H9 (cell line): ENCODE measurements at regions not wholly inside any gene's neighbourhood (a gene's known extent, or its start where the extent isn't known, plus 50 kb on each side); places are given as distances from the start of the nearest gene placed in this dataset.

Experiments used
- DNase-seq: peaks from one replicate; pipeline ENCODE4 v3.0.0-alpha.2; 2017
- H2AFZ ChIP-seq: one replicate; pipeline ENCODE4 v1.6.1; 2013; ENCODE audit warnings: mild to moderate bottlenecking, low read length, control low read depth, moderate library complexity
- H2AK5ac ChIP-seq: 2 replicates; pipeline ENCODE4 v1.6.1; 2013; ENCODE audit warnings: low read length, control low read depth, mixed read lengths; ENCODE audit not compliant: insufficient read length
- H2BK120ac ChIP-seq: one replicate; pipeline ENCODE4 v1.6.1; 2013; ENCODE audit warnings: low read depth, mild to moderate bottlenecking, low read length, control low read depth, inconsistent platforms; ENCODE audit not compliant: poor library complexity, severe bottlenecking
- H2BK12ac ChIP-seq: 2 replicates; pipeline ENCODE4 v1.6.1; 2013; ENCODE audit warnings: low read length, control low read depth, mixed read lengths, low read depth; ENCODE audit not compliant: insufficient read length
- H2BK15ac ChIP-seq: 2 replicates; pipeline ENCODE4 v1.6.1; 2013; ENCODE audit warnings: low read depth, low read length, control low read depth
- H2BK20ac ChIP-seq: one replicate; pipeline ENCODE4 v1.6.1; 2013; ENCODE audit warnings: low read depth, mild to moderate bottlenecking, low read length, control low read depth, inconsistent platforms; ENCODE audit not compliant: poor library complexity, severe bottlenecking
- H2BK5ac ChIP-seq: 2 replicates; pipeline ENCODE4 v1.6.1; 2013; ENCODE audit warnings: low read length, control low read depth, mixed read lengths; ENCODE audit not compliant: insufficient read length
- H3K14ac ChIP-seq: 2 replicates; pipeline ENCODE4 v1.6.1; 2013; ENCODE audit warnings: low read length, control low read depth; ENCODE audit not compliant: insufficient read depth
- H3K18ac ChIP-seq: 2 replicates; pipeline ENCODE4 v1.6.1; 2013; ENCODE audit warnings: low read depth, mild to moderate bottlenecking, mixed read lengths, low read length, control low read depth; ENCODE audit not compliant: insufficient read length
- H3K23ac ChIP-seq: 2 replicates; pipeline ENCODE4 v1.6.1; 2013; ENCODE audit warnings: low read length, control low read depth, mixed read lengths, low read depth; ENCODE audit not compliant: insufficient read length
- H3K23me2 ChIP-seq: 2 replicates; pipeline ENCODE4 v1.6.1; 2013; ENCODE audit warnings: low read depth, mild to moderate bottlenecking, mixed read lengths, low read length, control low read depth; ENCODE audit not compliant: insufficient read length, poor library complexity, severe bottlenecking
- H3K27ac ChIP-seq: 2 replicates; pipeline ENCODE4 v1.5.1; 2013; ENCODE audit warnings: low read length, control low read depth, mixed read lengths, low read depth; ENCODE audit not compliant: insufficient read length
- H3K27me3 ChIP-seq: 2 replicates; pipeline ENCODE4 v1.6.1; 2013; ENCODE audit warnings: low read length, control low read depth, inconsistent platforms; ENCODE audit not compliant: insufficient read depth
- H3K4ac ChIP-seq: 2 replicates; pipeline ENCODE4 v1.6.1; 2013; ENCODE audit warnings: low read depth, mild to moderate bottlenecking, control low read depth, inconsistent platforms, low read length, moderate library complexity
- H3K4me1 ChIP-seq: 2 replicates; pipeline ENCODE4 v1.6.1; 2013; ENCODE audit warnings: low read length, control low read depth, inconsistent platforms; ENCODE audit not compliant: insufficient read depth
- H3K4me2 ChIP-seq: 2 replicates; pipeline ENCODE4 v1.6.1; 2013; ENCODE audit warnings: low read length, control low read depth, mixed read lengths; ENCODE audit not compliant: insufficient read length, insufficient read depth
- H3K56ac ChIP-seq: 2 replicates; pipeline ENCODE4 v1.6.1; 2013; ENCODE audit warnings: low read depth, mild to moderate bottlenecking, mixed read lengths, low read length, control low read depth; ENCODE audit not compliant: insufficient read length
- H3K79me1 ChIP-seq: 2 replicates; pipeline ENCODE4 v1.6.1; 2013; ENCODE audit warnings: low read depth, mild to moderate bottlenecking, moderate library complexity, low read length, control low read depth, inconsistent platforms; ENCODE audit not compliant: insufficient read depth, poor library complexity, severe bottlenecking
- H3K79me2 ChIP-seq: 2 replicates; pipeline ENCODE4 v1.6.1; 2013; ENCODE audit warnings: low read length, control low read depth, inconsistent platforms; ENCODE audit not compliant: insufficient read depth
- H3K9ac ChIP-seq: 2 replicates; pipeline ENCODE4 v1.6.1; 2013; ENCODE audit warnings: low read length, control low read depth, mixed read lengths; ENCODE audit not compliant: insufficient read length; ENCODE audit errors: extremely low read depth
- H3K9me3 ChIP-seq: one replicate; pipeline ENCODE4 v1.6.1; 2013; ENCODE audit warnings: low read depth, low read length, inconsistent platforms; ENCODE audit not compliant: control insufficient read depth
- H3T11ph ChIP-seq: one replicate; pipeline ENCODE4 v1.6.1; 2013; ENCODE audit warnings: mild to moderate bottlenecking, low read length, control low read depth, inconsistent platforms
- H4K20me1 ChIP-seq: one replicate; pipeline ENCODE4 v1.6.1; 2013; ENCODE audit not compliant: control insufficient read depth, insufficient read length, insufficient read depth
- H4K5ac ChIP-seq: 2 replicates; pipeline ENCODE4 v1.6.1; 2013; ENCODE audit warnings: low read depth, mild to moderate bottlenecking, mixed read lengths, low read length, control low read depth; ENCODE audit not compliant: insufficient read length
- H4K8ac ChIP-seq: replicated peaks from 2 replicates; pipeline ENCODE4 v1.6.1; 2013; ENCODE audit warnings: low read length, control low read depth, mixed read lengths, low read depth; ENCODE audit not compliant: insufficient read length
- H4K91ac ChIP-seq: 2 replicates; pipeline ENCODE4 v1.6.1; 2013; ENCODE audit warnings: low read depth, mild to moderate bottlenecking, moderate library complexity, mixed read lengths, low read length, control low read depth; ENCODE audit not compliant: insufficient read length
- H3K27ac Mint-ChIP-seq, 3 experiments: 2 replicates in 2 of 3; 3 replicates in 1 of 3; pipeline ENCODE4 v1.8.0; 2020 to 2021; ENCODE audit warnings: mixed read lengths in 3 of 3, mild to moderate bottlenecking in 1 of 3, moderate library complexity in 1 of 3
- H3K27me3 Mint-ChIP-seq: 2 replicates; pipeline ENCODE4 v1.8.0; 2021; ENCODE audit warnings: low read depth, mild to moderate bottlenecking, moderate library complexity, mixed read lengths
- H3K36me3 Mint-ChIP-seq, 3 experiments: 2 replicates in 2 of 3; 3 replicates in 1 of 3; pipeline ENCODE4 v1.8.0; 2020 to 2021; ENCODE audit warnings: low read depth in 3 of 3, mixed read lengths in 3 of 3; ENCODE audit not compliant: insufficient read depth in 1 of 3
- H3K4me1 Mint-ChIP-seq, 2 experiments: 2 replicates each; pipeline ENCODE4 v1.8.0; 2020; ENCODE audit warnings: mixed read lengths in 2 of 2
- H3K4me3 Mint-ChIP-seq, 2 experiments: 2 replicates in 1 of 2; 3 replicates in 1 of 2; pipeline ENCODE4 v1.8.0; 2020 to 2021; ENCODE audit warnings: mild to moderate bottlenecking in 2 of 2, mixed read lengths in 2 of 2, moderate library complexity in 1 of 2
- H3K9me3 Mint-ChIP-seq, 2 experiments: 2 replicates in 1 of 2; 3 replicates in 1 of 2; pipeline ENCODE4 v1.8.0; 2020; ENCODE audit warnings: mild to moderate bottlenecking in 2 of 2, mixed read lengths in 2 of 2, moderate library complexity in 1 of 2
- CTCF ChIP-seq: fragments of 200-600 bp; sonication (generic); conservative IDR thresholded peaks from 3 replicates; pipeline ENCODE4 v1.8.0; 2021; ENCODE audit warnings: antibody characterized with exemption, mild to moderate bottlenecking
- WGBS: extraction: QIAGEN DNeasy Blood & Tissue Kit; methylation state at CpG from one replicate; pipeline ENCODE4 v1.1.7; 2013; ENCODE audit warnings: missing lambda C conversion rate, low lambda C conversion rate, mixed read lengths; ENCODE audit not compliant: insufficient read length; ENCODE audit errors: extremely low coverage; 5-methylcytosine and 5-hydroxymethylcytosine counted together

GRCh38 chr12:24287963-24288362 lies 338.5 kb upstream of the SOX5 start:
- Histone ChIP-seq H3K9ac (no peak overlapping the region), H3K4me2 (no peak overlapping the region), H3K56ac (no peak overlapping the region), H3K23ac (no peak overlapping the region), H4K20me1 (no peaks in the 10 kb centered on the region), H3K4me1 (peaks cover 2% of the 10 kb centered on the region; the same call in 1 of the 2 replicates), H2BK15ac (no peak overlapping the region), H2AFZ (no peak overlapping the region), H2BK120ac (no peak overlapping the region), H3K79me2 (no peaks in the 10 kb centered on the region), H3K9me3 (no peaks in the 10 kb centered on the region), H2BK12ac (no peak overlapping the region), H4K91ac (no peak overlapping the region), H4K5ac (no peak overlapping the region), H4K8ac (no peak overlapping the region), H3K23me2 (no peaks in the 10 kb centered on the region), H3K4ac (no peak overlapping the region), H2BK20ac (no peak overlapping the region), H3T11ph (no peak overlapping the region), H3K18ac (no peak overlapping the region), H3K27ac (no peak overlapping the region), H2BK5ac (no peak overlapping the region), H3K79me1 (no peaks in the 10 kb centered on the region), H2AK5ac (no peak overlapping the region), H3K27me3 (no peaks in the 10 kb centered on the region), H3K14ac (no peak overlapping the region)
- no peak overlapping the region for H3K4me3 Mint-ChIP-seq
- WGBS: no CpG with 5 or more reads among the region's 1 CpG
- H3K27ac Mint-ChIP-seq: peak overlapping the region in 1 of 3 experiments; percentile 26; a peak in 2 of 7 replicates
- H3K9me3 Mint-ChIP-seq: no peaks in the 10 kb centered on the region
- no peaks in the 10 kb centered on the region; a peak in 1 of 7 replicates for H3K36me3 Mint-ChIP-seq
- H3K4me1 Mint-ChIP-seq: peaks cover 18 to 21% of the 10 kb centered on the region in 2 experiments
- TF ChIP-seq CTCF: no peak
- H3K27me3 Mint-ChIP-seq: no peaks in the 10 kb centered on the region; the same call in 1 of the 2 replicates
- DNase-seq: no peak
